Aorta (tissue), 5 donors: ENCODE measurements at regions not wholly inside any gene's neighbourhood (a gene's known extent, or its start where the extent isn't known, plus 50 kb on each side); places are given as distances from the start of the nearest gene placed in this dataset.

Experiments used
- ATAC-seq: fragments of 200-7000 bp; cut with Tn5 transposase; one replicate; pipeline ENCODE4 v1.9.1; 2022; ENCODE audit warnings: moderate library complexity; ENCODE audit not compliant: low FRiP score
- DNase-seq, 2 donors: peaks; one replicate each; pipeline ENCODE4 v3.0.0-alpha.2; 2020
- H3K27ac ChIP-seq, 2 donors: one replicate each; pipeline ENCODE4 v1.5.1; 2013; ENCODE audit warnings: low read length in 2 of 2, mild to moderate bottlenecking in 2 of 2, moderate library complexity in 2 of 2, control low read depth in 1 of 2, inconsistent platforms in 1 of 2, low read depth in 1 of 2
- H3K27me3 ChIP-seq, 2 donors: one replicate each; pipeline ENCODE4 v1.6.1; 2013; ENCODE audit warnings: control low read depth in 1 of 2, low read length in 1 of 2, mild to moderate bottlenecking in 1 of 2, moderate library complexity in 1 of 2; ENCODE audit not compliant: insufficient read depth in 2 of 2, control insufficient read depth in 1 of 2
- H3K36me3 ChIP-seq, 2 donors: one replicate each; pipeline ENCODE4 v1.6.1; 2013; ENCODE audit warnings: control low read depth in 1 of 2, low read length in 1 of 2, mild to moderate bottlenecking in 1 of 2; ENCODE audit not compliant: insufficient read depth in 2 of 2, control insufficient read depth in 1 of 2
- H3K4me1 ChIP-seq, 2 donors: one replicate each; pipeline ENCODE4 v1.6.1; 2013; ENCODE audit warnings: low read length in 2 of 2, control low read depth in 1 of 2, mild to moderate bottlenecking in 1 of 2, moderate library complexity in 1 of 2; ENCODE audit not compliant: insufficient read depth in 2 of 2, control insufficient read depth in 1 of 2
- H3K4me3 ChIP-seq, 2 donors: one replicate each; pipeline ENCODE4 v1.5.1; 2013; ENCODE audit warnings: low read length in 2 of 2, control low read depth in 1 of 2, mild to moderate bottlenecking in 1 of 2
- H3K9me3 ChIP-seq: one replicate; pipeline ENCODE4 v1.6.1; 2013; ENCODE audit warnings: mild to moderate bottlenecking, low read length; ENCODE audit not compliant: control insufficient read depth
- WGBS, 2 donors: extraction: QIAGEN DNeasy Blood & Tissue Kit; methylation state at CpG; one replicate each; pipeline ENCODE4 v1.1.7; 2013; 5-methylcytosine and 5-hydroxymethylcytosine counted together
- intact Hi-C, 2 donors: fragments of 100-400 bp; cut with DNase I; formaldehyde crosslinking; loops; one replicate each; pipeline versions ENCODE4 v1.14.2 to v1.15.0; 2022
- donor health status: healthy with polysubstance abuse.
- donor health status: Bipolar disorder and iron deficiency.
- donor health status: DM: no; HTN: no; CAD: no.
- donor health status: DM: no; HTN: no; CAD: no.
- donor health status: DM: yes; HTN: yes; CAD: no.

DNA sequence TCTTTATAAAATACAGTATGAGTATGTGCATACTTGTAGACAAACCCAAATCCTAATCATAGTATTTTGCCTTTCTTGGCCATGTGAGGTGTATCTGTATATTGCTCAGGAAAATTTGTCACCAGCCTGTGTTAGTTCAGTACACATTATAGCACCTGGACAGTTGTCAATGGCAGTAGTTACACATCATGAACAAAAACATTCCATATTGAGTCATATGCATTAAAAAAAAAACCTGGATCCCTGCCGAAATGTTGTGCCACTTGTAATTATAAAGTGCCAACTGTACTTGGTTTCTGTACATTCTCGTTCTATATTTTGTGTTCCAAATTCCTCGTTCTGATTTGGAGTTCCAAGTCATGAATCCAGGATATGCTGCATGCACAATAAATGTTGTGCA, 410.4 kb downstream of the INHBA start:
- intact Hi-C loops = loop anchor here in 1 of 2 donors (10.0 kb wide), 1 partner anchor 112 kb away; no protein-coding TSS in a partner anchor
- no peak for DNase-seq
- Histone ChIP-seq H3K4me3 (no peak overlapping the region), H3K4me1 (no peaks in the 10 kb centered on the region), H3K36me3 (no peaks in the 10 kb centered on the region), H3K27me3 (no peaks in the 10 kb centered on the region), H3K9me3 (peaks cover 2% of the 10 kb centered on the region), H3K27ac (no peak overlapping the region)
- WGBS, 2 donors = 31 to 36% methylated on average over 3 of the region's 3 CpGs
- no peak for ATAC-seq

- H3K27me3 ChIP-seq = no peaks in the 10 kb centered on the region
- no peak overlapping the region for H3K4me3 ChIP-seq
- H3K4me1 ChIP-seq = no peaks in the 10 kb centered on the region
- H3K36me3 ChIP-seq = no peaks in the 10 kb centered on the region
- 97% methylated on average over 2 of the region's 2 CpGs for WGBS, 2 donors
- H3K9me3 ChIP-seq = peaks cover 2% of the 10 kb centered on the region
- ATAC-seq (no peak), DNase-seq (no peak)
- intact Hi-C loops = no loop called here
- no peak overlapping the region for H3K27ac ChIP-seq
Measured at GRCh38 chr7:41287559-41288335, 415.1 kb downstream of the INHBA start.

- Histone ChIP-seq H3K4me1 (no peaks in the 10 kb centered on the region), H3K27me3 (no peaks in the 10 kb centered on the region), H3K9me3 (peaks cover 1% of the 10 kb centered on the region), H3K36me3 (no peaks in the 10 kb centered on the region), H3K27ac (no peak overlapping the region), H3K4me3 (no peak overlapping the region)
- ATAC-seq (no peak), DNase-seq (no peak)
- WGBS, 2 donors = 84 to 94% methylated on average over 5 of the region's 5 CpGs
- intact Hi-C loops = no loop called here
Measured at GRCh38 chr7:41280491-41280890, 422.4 kb downstream of the INHBA start.

DNA sequence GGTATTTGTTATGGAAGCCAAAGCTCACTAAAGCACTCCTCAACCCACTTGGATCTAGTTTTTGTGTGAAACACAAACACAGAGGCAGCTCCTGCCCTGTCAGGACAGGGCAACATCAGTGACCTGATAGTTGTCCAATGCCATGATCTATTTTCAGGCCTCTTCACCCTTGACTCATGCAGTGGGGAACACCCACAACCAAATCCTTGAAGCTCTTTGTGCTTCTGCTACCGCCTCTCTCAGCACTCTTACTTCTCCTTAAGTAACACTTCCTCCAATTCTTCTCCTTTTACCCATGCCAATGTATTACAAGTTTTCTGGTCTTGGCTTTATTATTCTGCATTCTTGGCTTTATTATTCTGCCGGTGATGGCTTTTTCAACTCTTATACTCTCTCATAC, 425.3 kb downstream of the INHBA start:
- WGBS, 2 donors = 50 to 59% methylated on average over 2 of the region's 2 CpGs
- no peak for ATAC-seq
- intact Hi-C loops = no loop called here

GRCh38 chr7:41275255-41275654, 427.6 kb downstream of the INHBA start:
- ATAC-seq (no peak), DNase-seq (no peak)
- intact Hi-C loops = no loop called here
- no peaks in the 10 kb centered on the region for H3K4me1 ChIP-seq
- WGBS, 2 donors = 95% methylated on average over 9 of the region's 9 CpGs
- H3K27me3 ChIP-seq = no peaks in the 10 kb centered on the region
- H3K27ac ChIP-seq = no peak overlapping the region
- H3K36me3 ChIP-seq = no peaks in the 10 kb centered on the region
- H3K9me3 ChIP-seq = peaks cover 2% of the 10 kb centered on the region
- no peak overlapping the region for H3K4me3 ChIP-seq

More for the DNA sequence above, 425.3 kb downstream of the INHBA start:
- Histone ChIP-seq H3K9me3 (peaks cover 2% of the 10 kb centered on the region), H3K27me3 (no peaks in the 10 kb centered on the region), H3K36me3 (no peaks in the 10 kb centered on the region), H3K27ac (no peak overlapping the region), H3K4me3 (no peak overlapping the region), H3K4me1 (no peaks in the 10 kb centered on the region)
- DNase-seq = no peak

- intact Hi-C loops = no loop called here
- Histone ChIP-seq H3K4me3 (no peak overlapping the region), H3K27me3 (no peaks in the 10 kb centered on the region), H3K27ac (no peak overlapping the region), H3K36me3 (no peaks in the 10 kb centered on the region), H3K9me3 (peaks cover 2% of the 10 kb centered on the region), H3K4me1 (no peaks in the 10 kb centered on the region)
- DNase-seq (no peak), ATAC-seq (no peak)
- 75 to 77% methylated on average over 5 of the region's 5 CpGs for WGBS, 2 donors
Measured at GRCh38 chr7:41274179-41274578, 428.7 kb downstream of the INHBA start.

GRCh38 chr7:41272664-41273063, 430.2 kb downstream of the INHBA start:
- DNase-seq (no peak), ATAC-seq (no peak)
- intact Hi-C loops = no loop called here
- H3K4me1 ChIP-seq = no peaks in the 10 kb centered on the region
- no peaks in the 10 kb centered on the region for H3K27me3 ChIP-seq
- peaks cover 2% of the 10 kb centered on the region for H3K9me3 ChIP-seq
- H3K27ac ChIP-seq = no peak overlapping the region
- H3K36me3 ChIP-seq = no peaks in the 10 kb centered on the region
- no peak overlapping the region for H3K4me3 ChIP-seq
- WGBS, 2 donors = 96% methylated on average over 5 of the region's 5 CpGs

DNA sequence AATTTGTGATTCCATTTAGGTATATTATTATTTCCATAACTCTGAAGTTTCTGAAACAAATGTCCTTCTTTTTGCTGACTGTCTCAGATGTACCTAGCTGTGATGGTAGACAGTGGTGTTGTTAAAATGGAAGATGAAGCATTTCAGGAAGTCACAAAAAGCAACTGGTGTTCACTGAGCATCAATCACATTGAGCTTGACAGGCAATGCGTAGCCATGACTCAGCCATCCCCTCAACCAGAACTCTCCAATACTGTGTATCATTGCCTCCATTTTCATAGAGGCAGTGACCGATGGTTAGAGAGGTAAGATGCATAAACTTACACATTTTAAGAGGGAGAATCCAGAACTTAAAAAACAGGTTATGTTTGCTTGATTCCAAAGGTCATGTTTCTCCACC, 434.0 kb downstream of the INHBA start:
- ATAC-seq = no peak
- 97 to 98% methylated on average over 2 of the region's 2 CpGs for WGBS, 2 donors

GRCh38 chr7:41261080-41261479, 441.8 kb downstream of the INHBA start:
- Histone ChIP-seq H3K36me3 (no peaks in the 10 kb centered on the region), H3K9me3 (no peaks in the 10 kb centered on the region), H3K27me3 (no peaks in the 10 kb centered on the region), H3K4me3 (no peak overlapping the region), H3K4me1 (no peaks in the 10 kb centered on the region), H3K27ac (no peak overlapping the region)
- DNase-seq (no peak), ATAC-seq (no peak)
- intact Hi-C loops = no loop called here
- 63 to 67% methylated on average over 4 of the region's 4 CpGs for WGBS, 2 donors

More for the DNA sequence above, 434.0 kb downstream of the INHBA start:
- Histone ChIP-seq H3K4me3 (no peak overlapping the region), H3K27me3 (no peaks in the 10 kb centered on the region), H3K4me1 (no peaks in the 10 kb centered on the region), H3K9me3 (no peaks in the 10 kb centered on the region), H3K27ac (no peak overlapping the region), H3K36me3 (no peaks in the 10 kb centered on the region)
- DNase-seq = no peak
- intact Hi-C loops = no loop called here
